ENCODE measurements at regions not wholly inside any gene's neighbourhood (a gene's known extent, or its start where the extent isn't known, plus 50 kb on each side); places are given as distances from the start of the nearest gene placed in this dataset.

DNA sequence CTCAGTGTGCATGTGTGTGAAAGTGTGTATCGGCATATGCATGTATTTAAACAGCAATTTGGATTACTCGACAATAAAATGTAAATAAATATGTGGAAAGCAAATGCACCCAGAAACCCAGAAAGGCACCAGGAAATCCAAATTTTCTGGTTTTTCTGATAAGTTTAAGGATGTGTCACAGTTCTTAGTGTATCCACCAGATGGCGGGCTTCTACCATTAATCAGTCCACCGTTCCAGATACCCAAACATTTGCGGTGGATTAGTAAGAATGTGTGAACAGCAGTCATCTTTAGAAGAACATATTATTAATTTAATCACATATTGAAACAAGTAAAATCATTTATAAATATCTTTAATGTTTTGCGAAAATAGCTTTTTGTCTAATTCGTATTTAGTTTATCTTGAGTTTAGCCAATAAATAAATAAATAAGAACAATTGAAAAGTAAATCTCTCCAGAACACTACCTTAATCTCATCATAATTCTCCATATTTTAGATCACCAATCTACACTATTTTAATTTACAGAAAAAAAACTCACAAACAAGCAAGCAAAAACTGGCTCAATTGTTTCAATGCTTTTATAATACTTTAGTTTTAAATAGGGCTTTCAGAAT lies 298.9 kb downstream of the DSEL start:
- H3K4me3 Mint-ChIP-seq, result no peak overlapping the region
- no peaks in the 10 kb centered on the region for H3K9me3 ChIP-seq (ENCODE audit: control insufficient read depth, low read length)
- 13 to 19% methylated on average over 2 to 4 of the region's 7 CpGs for WGBS, 2 experiments (ENCODE audit: insufficient coverage in 1 of 2, insufficient read length in 1 of 2)
- no peak overlapping the region for H3K27ac ChIP-seq (ENCODE audit: low read depth, low read length)
- no peaks in the 10 kb centered on the region for H3K27me3 ChIP-seq (ENCODE audit: control insufficient read depth, insufficient read depth, low read length, poor library complexity, severe bottlenecking)
- H3K36me3 ChIP-seq (ENCODE audit: control insufficient read depth, insufficient read depth, low read length), result no peaks in the 10 kb centered on the region
- no peak overlapping the region for H3K27ac Mint-ChIP-seq
- H3K9me3 Mint-ChIP-seq, result no peaks in the 10 kb centered on the region
- H3K27me3 Mint-ChIP-seq (ENCODE audit: insufficient read depth), result no peaks in the 10 kb centered on the region
- no peaks in the 10 kb centered on the region for H3K36me3 Mint-ChIP-seq (ENCODE audit: low read depth)
- no peaks in the 10 kb centered on the region for H3K4me1 Mint-ChIP-seq
- TF ChIP-seq, protein P1, sequence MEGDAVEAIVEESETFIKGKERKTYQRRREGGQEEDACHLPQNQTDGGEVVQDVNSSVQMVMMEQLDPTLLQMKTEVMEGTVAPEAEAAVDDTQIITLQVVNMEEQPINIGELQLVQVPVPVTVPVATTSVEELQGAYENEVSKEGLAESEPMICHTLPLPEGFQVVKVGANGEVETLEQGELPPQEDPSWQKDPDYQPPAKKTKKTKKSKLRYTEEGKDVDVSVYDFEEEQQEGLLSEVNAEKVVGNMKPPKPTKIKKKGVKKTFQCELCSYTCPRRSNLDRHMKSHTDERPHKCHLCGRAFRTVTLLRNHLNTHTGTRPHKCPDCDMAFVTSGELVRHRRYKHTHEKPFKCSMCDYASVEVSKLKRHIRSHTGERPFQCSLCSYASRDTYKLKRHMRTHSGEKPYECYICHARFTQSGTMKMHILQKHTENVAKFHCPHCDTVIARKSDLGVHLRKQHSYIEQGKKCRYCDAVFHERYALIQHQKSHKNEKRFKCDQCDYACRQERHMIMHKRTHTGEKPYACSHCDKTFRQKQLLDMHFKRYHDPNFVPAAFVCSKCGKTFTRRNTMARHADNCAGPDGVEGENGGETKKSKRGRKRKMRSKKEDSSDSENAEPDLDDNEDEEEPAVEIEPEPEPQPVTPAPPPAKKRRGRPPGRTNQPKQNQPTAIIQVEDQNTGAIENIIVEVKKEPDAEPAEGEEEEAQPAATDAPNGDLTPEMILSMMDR (conservative IDR thresholded peaks at IDR 0.05), result peak; percentile 94
- peak; percentile 76 for DNase-seq
- H3K9ac ChIP-seq (ENCODE audit: extremely low read depth, low read length, poor library complexity, severe bottlenecking), result no peak overlapping the region
- no peak overlapping the region for H3K4me3 ChIP-seq (ENCODE audit: low read length)
- no peaks in the 10 kb centered on the region for H3K4me1 ChIP-seq (ENCODE audit: control insufficient read depth, insufficient read depth, low read length)

DNA sequence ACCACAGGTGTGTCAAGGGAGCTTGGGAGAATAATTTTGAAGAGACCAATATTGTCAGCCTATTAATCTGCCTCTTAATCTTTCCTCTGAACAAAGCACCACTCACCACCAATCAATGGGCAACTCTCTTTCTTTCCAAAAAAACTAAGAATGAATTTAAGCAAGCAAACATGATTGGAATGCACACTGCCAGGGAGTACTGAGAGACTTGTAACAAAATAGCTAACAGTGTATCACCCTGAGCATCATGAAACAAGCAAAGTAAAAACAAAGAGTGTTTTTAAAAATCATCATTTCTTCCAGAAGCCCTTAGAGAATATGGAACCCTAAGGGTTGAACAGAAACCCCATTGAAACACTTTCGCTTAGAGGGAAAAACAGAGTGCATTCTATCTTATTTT lies 299.7 kb downstream of the DSEL start:
- H3K4me3 Mint-ChIP-seq, result no peak overlapping the region
- no peaks in the 10 kb centered on the region for H3K36me3 ChIP-seq (ENCODE audit: control insufficient read depth, insufficient read depth, low read length)
- no peaks in the 10 kb centered on the region for H3K9me3 ChIP-seq (ENCODE audit: control insufficient read depth, low read length)
- no peaks in the 10 kb centered on the region for H3K27me3 Mint-ChIP-seq (ENCODE audit: insufficient read depth)
- no peak overlapping the region for H3K27ac ChIP-seq (ENCODE audit: low read depth, low read length)
- 95% methylated on average over 1 of the region's 1 CpG; no CpG with 5 or more reads in 1 of the 2 experiments for WGBS, 2 experiments (ENCODE audit: insufficient coverage in 1 of 2, insufficient read length in 1 of 2)
- H3K9ac ChIP-seq (ENCODE audit: extremely low read depth, low read length, poor library complexity, severe bottlenecking), result no peak overlapping the region
- H3K27ac Mint-ChIP-seq, result no peak overlapping the region
- no peak overlapping the region for H3K4me3 ChIP-seq (ENCODE audit: low read length)
- H3K36me3 Mint-ChIP-seq (ENCODE audit: low read depth), result no peaks in the 10 kb centered on the region
- no peaks in the 10 kb centered on the region for H3K27me3 ChIP-seq (ENCODE audit: control insufficient read depth, insufficient read depth, low read length, poor library complexity, severe bottlenecking)
- H3K9me3 Mint-ChIP-seq, result no peaks in the 10 kb centered on the region
- no peak for DNase-seq
- TF ChIP-seq, protein P1 (conservative IDR thresholded peaks at IDR 0.05), result no peak
- H3K4me1 ChIP-seq (ENCODE audit: control insufficient read depth, insufficient read depth, low read length), result no peaks in the 10 kb centered on the region
- H3K4me1 Mint-ChIP-seq, result no peaks in the 10 kb centered on the region

DNA sequence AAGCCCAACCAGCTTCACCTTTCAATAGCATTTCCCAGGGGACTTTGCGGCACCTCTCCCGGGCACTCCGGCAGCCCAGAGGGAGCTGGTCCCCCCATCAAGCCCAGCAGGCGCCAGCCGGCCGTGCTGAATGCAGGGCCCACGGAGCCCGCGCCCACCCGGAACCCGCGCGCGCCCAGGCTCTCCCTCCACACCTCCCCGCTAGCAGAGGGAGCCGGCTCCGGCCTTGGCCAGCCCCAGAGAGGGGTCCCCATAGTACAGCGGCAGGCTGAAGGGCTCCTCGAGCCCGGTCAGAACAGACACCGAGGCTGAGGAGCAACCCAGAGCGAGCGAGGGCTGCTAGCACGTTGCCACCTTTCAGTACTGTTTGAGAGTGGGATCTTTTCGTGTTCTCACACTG lies 300.8 kb downstream of the DSEL start:
- H3K4me1 Mint-ChIP-seq, result no peaks in the 10 kb centered on the region
- H3K27ac Mint-ChIP-seq, result no peak overlapping the region
- no peak for DNase-seq
- WGBS, 2 experiments (ENCODE audit: insufficient coverage in 1 of 2, insufficient read length in 1 of 2), result 97% methylated on average over 13 to 25 of the region's 25 CpGs
- no peak overlapping the region for H3K4me3 ChIP-seq (ENCODE audit: low read length)
- no peaks in the 10 kb centered on the region for H3K27me3 ChIP-seq (ENCODE audit: control insufficient read depth, insufficient read depth, low read length, poor library complexity, severe bottlenecking)
- H3K27ac ChIP-seq (ENCODE audit: low read depth, low read length), result no peak overlapping the region
- H3K27me3 Mint-ChIP-seq (ENCODE audit: insufficient read depth), result no peaks in the 10 kb centered on the region
- no peaks in the 10 kb centered on the region for H3K36me3 Mint-ChIP-seq (ENCODE audit: low read depth)
- TF ChIP-seq, protein P1 (conservative IDR thresholded peaks at IDR 0.05), result no peak
- H3K4me3 Mint-ChIP-seq, result no peak overlapping the region
- H3K4me1 ChIP-seq (ENCODE audit: control insufficient read depth, insufficient read depth, low read length), result no peaks in the 10 kb centered on the region
- H3K36me3 ChIP-seq (ENCODE audit: control insufficient read depth, insufficient read depth, low read length), result no peaks in the 10 kb centered on the region
- H3K9ac ChIP-seq (ENCODE audit: extremely low read depth, low read length, poor library complexity, severe bottlenecking), result no peak overlapping the region
- no peaks in the 10 kb centered on the region for H3K9me3 Mint-ChIP-seq
- H3K9me3 ChIP-seq (ENCODE audit: control insufficient read depth, low read length), result no peaks in the 10 kb centered on the region

Measured in endodermal cell (in vitro differentiated cells).